SK-N-SH (cell line): ENCODE measurements at regions not wholly inside any gene's neighbourhood (a gene's known extent, or its start where the extent isn't known, plus 50 kb on each side); places are given as distances from the start of the nearest gene placed in this dataset.

ENCODE experiments used
- CTCF ChIA-PET: fragments of 300-600, 350-600 bp; formaldehyde crosslinking; extraction: SDS; loops from one replicate; lab custom pipeline; 2021; lab: Yijun Ruan, JAX
- POLR2A ChIA-PET: fragments of 350-600 bp; sonication (Branson Sonifier 250); formaldehyde crosslinking; extraction: SDS; loops from one replicate; lab custom pipeline; 2020; ENCODE audit warnings: antibody characterized with exemption, inconsistent platforms; lab: Yijun Ruan, JAX
- DNase-seq: peaks from one replicate; pipeline ENCODE4 v3.0.0; 2012
- H2AFZ ChIP-seq: fragments of 200-600 bp; sonication (generic); 2 replicates; pipeline ENCODE4 v1.8.1; 2016; ENCODE audit warnings: antibody characterized with exemption, mild to moderate bottlenecking, low read depth
- H3F3A ChIP-seq: fragments of 200-600 bp; sonication (generic); replicated peaks from 2 replicates; pipeline ENCODE3; 2016; ENCODE audit warnings: antibody characterized with exemption, mild to moderate bottlenecking; ENCODE audit not compliant: insufficient read depth
- H3K27ac ChIP-seq, 2 experiments: fragments of 200-500 bp in 1 of 2; fragments of 200-600 bp in 1 of 2; sonication (Bioruptor generic) in 1 of 2; sonication (generic), shearing (Covaris generic) in 1 of 2; 2 replicates each; pipeline versions ENCODE4 v1.5.1 to v1.6.1; 2014 to 2016; ENCODE audit warnings: low read depth in 2 of 2, inconsistent platforms in 1 of 2, low read length in 1 of 2, mild to moderate bottlenecking in 1 of 2, mixed read lengths in 1 of 2
- H3K27me3 ChIP-seq: fragments of 200-600 bp; sonication (generic), shearing (Covaris generic); 2 replicates; pipeline ENCODE4 v1.6.1; 2016; ENCODE audit warnings: mixed run types; ENCODE audit not compliant: insufficient read depth
- H3K36me3 ChIP-seq, 2 experiments: fragments of 200-500 bp in 1 of 2; fragments of 200-600 bp in 1 of 2; sonication (Bioruptor generic) in 1 of 2; sonication (generic) in 1 of 2; replicated peaks in 1 of 2; 2 replicates each; pipeline versions ENCODE3 to v1.5.1; 2014 to 2016; ENCODE audit warnings: low read length in 1 of 2, mild to moderate bottlenecking in 1 of 2; ENCODE audit not compliant: insufficient read depth in 2 of 2, control insufficient read depth in 1 of 2
- H3K4me1 ChIP-seq, 2 experiments: fragments of 200-500 bp in 1 of 2; fragments of 200-600 bp in 1 of 2; sonication (Bioruptor generic) in 1 of 2; sonication (generic), shearing (Covaris generic) in 1 of 2; 2 replicates each; pipeline versions ENCODE4 v1.5.1 to v1.6.1; 2014 to 2016; ENCODE audit warnings: low read depth in 1 of 2, low read length in 1 of 2, mixed run types in 1 of 2; ENCODE audit not compliant: insufficient read depth in 2 of 2, control insufficient read depth in 1 of 2
- H3K4me2 ChIP-seq: fragments of 200-600 bp; sonication (generic), shearing (Covaris generic); 2 replicates; pipeline ENCODE4 v1.6.1; 2017; ENCODE audit warnings: mixed run types
- H3K4me3 ChIP-seq, 2 experiments: fragments of 200-500 bp in 1 of 2; fragments of 200-600 bp in 1 of 2; sonication (Bioruptor generic) in 1 of 2; sonication (generic), shearing (Covaris generic) in 1 of 2; 2 replicates each; pipeline versions ENCODE4 v1.5.1 to v1.8.1; 2014 to 2016; ENCODE audit warnings: low read depth in 2 of 2, inconsistent platforms in 1 of 2, low read length in 1 of 2, mild to moderate bottlenecking in 1 of 2, mixed read lengths in 1 of 2, moderate library complexity in 1 of 2
- H3K79me2 ChIP-seq: fragments of 200-600 bp; sonication (generic); 2 replicates; pipeline ENCODE4 v1.8.1; 2017; ENCODE audit warnings: mild to moderate bottlenecking; ENCODE audit not compliant: insufficient read depth
- H3K9ac ChIP-seq: fragments of 200-600 bp; sonication (generic); 2 replicates; pipeline ENCODE4 v1.6.1; 2017; ENCODE audit warnings: mixed run types
- H3K9me2 ChIP-seq: fragments of 200-600 bp; sonication (generic); 2 replicates; pipeline ENCODE4 v1.6.1; 2017; ENCODE audit warnings: mixed run types
- H3K9me3 ChIP-seq: fragments of 200-600 bp; sonication (generic); 2 replicates; pipeline ENCODE4 v1.6.1; 2017; ENCODE audit warnings: mixed run types, mild to moderate bottlenecking, moderate library complexity
- H4K20me1 ChIP-seq: fragments of 200-600 bp; sonication (generic); 2 replicates; pipeline ENCODE4 v1.6.1; 2017; ENCODE audit warnings: mild to moderate bottlenecking, mixed run types; ENCODE audit not compliant: insufficient read depth
- CTCF ChIP-seq: fragments of 200-600 bp; sonication (generic); IDR thresholded peaks from 2 replicates; pipeline ENCODE4 v1.6.1; 2017; ENCODE audit warnings: antibody characterized with exemption, mild to moderate bottlenecking, moderate library complexity
- ELF1 ChIP-seq: IDR thresholded peaks from 2 replicates; pipeline ENCODE4 v1.4.0; 2012
- FOSL2 ChIP-seq: IDR thresholded peaks from 2 replicates; pipeline ENCODE4 v1.4.0; 2012; ENCODE audit warnings: low read depth, mild to moderate bottlenecking, moderate library complexity, borderline replicate concordance
- FOXM1 ChIP-seq: IDR thresholded peaks from 2 replicates; pipeline ENCODE4 v1.4.0; 2012; ENCODE audit warnings: low read depth, mild to moderate bottlenecking
- GATA2 ChIP-seq: sonication (generic); formaldehyde crosslinking; IDR thresholded peaks from 2 replicates; pipeline ENCODE4 v1.5.0; 2020; ENCODE audit warnings: mild to moderate bottlenecking, missing genetic modification reagents
- IRF3 ChIP-seq: fragments of 150-350 bp; IDR thresholded peaks from 2 replicates; pipeline ENCODE4 v1.6.1; 2016; ENCODE audit warnings: mild to moderate bottlenecking, low read depth, low read length
- REST ChIP-seq: IDR thresholded peaks from 2 replicates; pipeline ENCODE4 v1.6.1; 2012; ENCODE audit warnings: mild to moderate bottlenecking, low read depth, low read length, moderate library complexity
- SIN3A ChIP-seq: IDR thresholded peaks from 2 replicates; pipeline ENCODE4 v1.6.1; 2012; ENCODE audit warnings: low read depth, mild to moderate bottlenecking, low read length, moderate library complexity, borderline replicate concordance
- TCF12 ChIP-seq: IDR thresholded peaks from 2 replicates; pipeline ENCODE4 v1.4.0; 2012
- USF1 ChIP-seq: IDR thresholded peaks from 2 replicates; pipeline ENCODE4 v1.4.0; 2012; ENCODE audit warnings: low read depth, borderline replicate concordance
- YY1 ChIP-seq: IDR thresholded peaks from 2 replicates; pipeline ENCODE4 v1.4.0; 2012; ENCODE audit warnings: low read depth, mild to moderate bottlenecking
- ZBTB33 ChIP-seq: IDR thresholded peaks from 2 replicates; pipeline ENCODE4 v1.4.0; 2012; ENCODE audit warnings: low read depth, borderline replicate concordance
- WGBS: methylation state at CpG from one replicate; pipeline ENCODE4 v1.1.6; 2017; ENCODE audit warnings: low lambda C conversion rate; 5-methylcytosine and 5-hydroxymethylcytosine counted together

GRCh38 chr3:82384181-82384580, 622.7 kb upstream of the GBE1 start (continued):
- no peak for TF ChIP-seq CTCF
- TF ChIP-seq ELF1 = no peak
- no peak for TF ChIP-seq USF1

GRCh38 chr3:82382831-82383230, 621.4 kb upstream of the GBE1 start:
- Histone ChIP-seq H3K27ac (no peak overlapping the region), H3K4me2 (no peak overlapping the region), H3K4me3 (no peak overlapping the region), H3F3A (no peaks in the 10 kb centered on the region), H3K36me3 (no peaks in the 10 kb centered on the region), H3K4me1 (no peaks in the 10 kb centered on the region), H4K20me1 (no peaks in the 10 kb centered on the region), H3K9ac (no peak overlapping the region), H3K27me3 (no peaks in the 10 kb centered on the region), H2AFZ (no peak overlapping the region), H3K9me3 (no peaks in the 10 kb centered on the region), H3K9me2 (no peaks in the 10 kb centered on the region), H3K79me2 (no peaks in the 10 kb centered on the region)
- no peak for DNase-seq
- WGBS = 10% methylated on average over 4 of the region's 4 CpGs
- CTCF ChIA-PET = no interaction called here
- POLR2A ChIA-PET = no interaction called here
- no peak for TF ChIP-seq ZBTB33
- no peak for TF ChIP-seq SIN3A
- TF ChIP-seq REST = no peak
- no peak for TF ChIP-seq FOXM1
- no peak for TF ChIP-seq TCF12
- TF ChIP-seq GATA2 (CRISPR knock-in tag) = no peak
- TF ChIP-seq IRF3 = no peak
- TF ChIP-seq FOSL2 = no peak
- no peak for TF ChIP-seq YY1
- TF ChIP-seq, all 33 proteins: peak for 0
